ENCODE measurements at regions not wholly inside any gene's neighbourhood (a gene's known extent, or its start where the extent isn't known, plus 50 kb on each side); places are given as distances from the start of the nearest gene placed in this dataset.

DNA sequence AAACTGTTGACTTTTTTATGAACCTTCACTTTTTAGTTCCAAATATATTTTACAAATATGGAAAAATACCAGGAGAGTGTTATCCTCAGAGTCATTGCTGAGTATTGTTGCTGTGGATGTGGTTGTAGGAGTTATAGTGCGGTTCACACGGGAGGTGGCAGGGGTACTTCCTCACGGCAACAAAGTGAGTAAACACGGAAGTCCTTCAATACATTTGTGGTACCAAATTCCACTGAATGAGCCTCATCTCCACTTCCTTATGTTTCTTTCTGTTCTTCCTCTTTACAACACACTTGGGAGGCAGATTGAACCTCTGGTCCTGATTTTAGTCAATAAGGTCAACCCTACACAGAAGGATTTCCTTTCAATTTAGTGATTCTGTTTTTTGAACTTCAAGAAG lies 371.8 kb downstream of the BTBD3 start:
- H3K4me3 ChIP-seq: no peak overlapping the region
- H4K20me1 ChIP-seq (replicated peaks; ENCODE audit: control insufficient read depth, insufficient read depth, low read length): no peaks in the 10 kb centered on the region
- no peaks in the 10 kb centered on the region for H3K79me2 ChIP-seq (ENCODE audit: control insufficient read depth, insufficient read depth, low read length)
- no peak for TF ChIP-seq BCLAF1 (IDR thresholded peaks at IDR 0.05; ENCODE audit: borderline replicate concordance in 1 of 2, control insufficient read depth in 1 of 2, low read depth in 2 of 2, low read length in 1 of 2)
- no peak for TF ChIP-seq YY1 (IDR thresholded peaks at IDR 0.05; ENCODE audit: borderline replicate concordance in 1 of 3, control insufficient read depth in 1 of 3, extremely low read depth in 1 of 3, insufficient read depth in 3 of 3, insufficient read length in 1 of 3, insufficient replicate concordance in 2 of 3, low read depth in 1 of 3, low read length in 2 of 3)
- TF ChIP-seq, protein P1, sequence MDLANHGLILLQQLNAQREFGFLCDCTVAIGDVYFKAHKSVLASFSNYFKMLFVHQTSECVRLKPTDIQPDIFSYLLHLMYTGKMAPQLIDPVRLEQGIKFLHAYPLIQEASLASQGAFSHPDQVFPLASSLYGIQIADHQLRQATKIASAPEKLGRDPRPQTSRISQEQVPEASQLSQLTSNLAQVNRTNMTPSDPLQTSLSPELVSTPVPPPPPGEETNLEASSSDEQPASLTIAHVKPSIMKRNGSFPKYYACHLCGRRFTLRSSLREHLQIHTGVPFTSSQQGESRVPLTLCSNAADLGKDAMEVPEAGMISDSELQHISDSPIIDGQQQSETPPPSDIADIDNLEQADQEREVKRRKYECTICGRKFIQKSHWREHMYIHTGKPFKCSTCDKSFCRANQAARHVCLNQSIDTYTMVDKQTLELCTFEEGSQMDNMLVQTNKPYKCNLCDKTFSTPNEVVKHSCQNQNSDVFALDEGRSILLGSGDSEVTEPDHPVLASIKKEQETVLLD (IDR thresholded peaks at IDR 0.05): no peak
- no peak for TF ChIP-seq ZFP36 (IDR thresholded peaks at IDR 0.05; ENCODE audit: low read depth, low read length, partially characterized antibody)
- intact Hi-C loops (cut with micrococcal nuclease) (no loop called here), in situ Hi-C loops (cut with MboI) (no loop called here)
- H3K9me3 ChIP-seq (replicated peaks; ENCODE audit: control insufficient read depth, insufficient read depth, low read depth, low read length): no peaks in the 10 kb centered on the region
- no peaks in the 10 kb centered on the region for H3K36me3 ChIP-seq (ENCODE audit: control insufficient read depth, insufficient read depth, low read length)
- 0% methylated on average over 4 of the region's 4 CpGs for WGBS (ENCODE audit: insufficient coverage, low coverage, missing lambda C conversion rate)
- H3K27me3 ChIP-seq (ENCODE audit: control insufficient read depth in 2 of 2, insufficient read depth in 2 of 2, low read length in 2 of 2): no peaks in the 10 kb centered on the region
- ChIA-PET CTCF (ENCODE audit: low intra/inter-chr PET ratio) (no interaction called here), POLR2A (no interaction called here)
- no peak overlapping the region for H3K4me2 ChIP-seq (ENCODE audit: insufficient read depth, low read length)
- BruUV-seq (replicated peaks): no TSS peak
- H3K9me1 ChIP-seq (ENCODE audit: control insufficient read depth, insufficient read depth, low read length): no peaks in the 10 kb centered on the region
- no peak for ATAC-seq
- H3K4me1 ChIP-seq (replicated peaks in 1 of 2; ENCODE audit: control insufficient read depth in 2 of 2, insufficient read depth in 2 of 2, low read length in 2 of 2): no peaks in the 10 kb centered on the region
- no peak overlapping the region for H2AFZ ChIP-seq (ENCODE audit: low read depth, low read length)
- no peak overlapping the region for H3K27ac ChIP-seq (ENCODE audit: extremely low read depth, low read depth, low read length)
- FAIRE-seq: no peak
- no peak for DNase-seq (ENCODE audit: extremely low read depth in 1 of 4, low spot score in 3 of 4)
- no peak overlapping the region for H3K9ac ChIP-seq (ENCODE audit: insufficient read depth in 1 of 2, low read depth in 2 of 2, low read length in 2 of 2)
